ENCODE measurements at regions not wholly inside any gene's neighbourhood (a gene's known extent, or its start where the extent isn't known, plus 50 kb on each side); places are given as distances from the start of the nearest gene placed in this dataset.

DNA sequence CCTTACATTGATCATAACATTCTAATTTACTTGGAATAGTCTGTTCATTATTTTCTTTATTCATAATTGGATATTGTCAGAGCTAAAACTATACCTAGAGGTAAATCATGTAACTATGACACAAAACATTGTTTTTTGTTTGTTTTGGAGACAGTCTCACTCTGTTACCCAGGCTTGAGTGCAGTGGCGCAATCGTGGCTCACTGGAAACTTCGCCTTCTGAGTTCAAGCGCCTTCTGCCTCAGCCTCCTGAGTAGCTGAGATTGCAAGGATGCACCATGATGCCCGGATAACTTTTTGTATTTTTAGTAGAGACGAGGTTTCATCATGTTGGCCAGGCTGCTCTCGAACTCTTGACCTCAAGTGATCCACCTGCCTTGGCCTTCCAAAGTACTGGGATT is 265.2 kb downstream of the FBXO8 start:
- no peak overlapping the region for H3K4me3 ChIP-seq (ENCODE audit: low read depth, low read length)
- TF ChIP-seq, protein P1, sequence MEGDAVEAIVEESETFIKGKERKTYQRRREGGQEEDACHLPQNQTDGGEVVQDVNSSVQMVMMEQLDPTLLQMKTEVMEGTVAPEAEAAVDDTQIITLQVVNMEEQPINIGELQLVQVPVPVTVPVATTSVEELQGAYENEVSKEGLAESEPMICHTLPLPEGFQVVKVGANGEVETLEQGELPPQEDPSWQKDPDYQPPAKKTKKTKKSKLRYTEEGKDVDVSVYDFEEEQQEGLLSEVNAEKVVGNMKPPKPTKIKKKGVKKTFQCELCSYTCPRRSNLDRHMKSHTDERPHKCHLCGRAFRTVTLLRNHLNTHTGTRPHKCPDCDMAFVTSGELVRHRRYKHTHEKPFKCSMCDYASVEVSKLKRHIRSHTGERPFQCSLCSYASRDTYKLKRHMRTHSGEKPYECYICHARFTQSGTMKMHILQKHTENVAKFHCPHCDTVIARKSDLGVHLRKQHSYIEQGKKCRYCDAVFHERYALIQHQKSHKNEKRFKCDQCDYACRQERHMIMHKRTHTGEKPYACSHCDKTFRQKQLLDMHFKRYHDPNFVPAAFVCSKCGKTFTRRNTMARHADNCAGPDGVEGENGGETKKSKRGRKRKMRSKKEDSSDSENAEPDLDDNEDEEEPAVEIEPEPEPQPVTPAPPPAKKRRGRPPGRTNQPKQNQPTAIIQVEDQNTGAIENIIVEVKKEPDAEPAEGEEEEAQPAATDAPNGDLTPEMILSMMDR (IDR thresholded peaks at IDR 0.05; ENCODE audit: borderline replicate concordance, insufficient read depth, low read depth, low read length) = no peak

DNA sequence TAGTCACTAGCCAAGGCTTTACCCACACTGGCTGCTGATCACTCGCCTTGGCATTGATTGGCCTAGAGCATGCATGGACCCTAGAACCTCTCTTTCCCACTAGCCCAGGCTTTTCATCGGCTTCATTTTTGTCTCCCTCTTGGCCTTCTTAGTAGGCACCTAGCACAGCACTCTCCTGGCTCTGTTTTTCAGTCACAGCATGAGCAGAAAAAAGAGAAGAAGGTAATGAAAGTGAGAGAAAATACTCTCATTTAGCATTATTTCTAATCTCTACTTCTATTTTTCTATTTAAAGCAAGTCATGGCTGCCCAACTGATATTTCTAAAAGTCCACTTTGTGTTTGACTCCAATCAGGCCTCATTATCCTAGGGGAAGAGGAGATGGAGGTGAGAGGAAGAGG is 267.2 kb downstream of the FBXO8 start:
- no peak overlapping the region for H3K4me3 ChIP-seq (ENCODE audit: low read depth, low read length)
- TF ChIP-seq, protein P1 (IDR thresholded peaks at IDR 0.05; ENCODE audit: borderline replicate concordance, insufficient read depth, low read depth, low read length) = no peak

DNA sequence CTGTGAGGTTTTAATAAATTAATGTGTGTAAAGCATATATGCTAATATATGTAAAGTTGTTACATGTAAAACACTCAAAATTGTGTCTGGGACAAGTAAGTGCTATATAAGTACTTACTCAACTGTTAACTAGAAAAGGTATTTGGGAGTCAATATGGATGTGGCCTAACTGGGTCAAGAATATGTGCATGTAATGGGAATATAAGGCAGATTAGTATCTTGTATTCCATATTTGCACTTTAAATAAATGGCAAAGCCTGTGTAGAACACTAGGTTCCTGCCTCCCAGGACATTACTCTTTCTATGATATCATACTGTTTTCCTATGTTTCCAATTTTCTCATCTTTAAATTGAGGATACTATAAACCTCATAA is 270.6 kb downstream of the FBXO8 start:
- TF ChIP-seq, protein P1 (IDR thresholded peaks at IDR 0.05; ENCODE audit: borderline replicate concordance, insufficient read depth, low read depth, low read length) = no peak
- no peak overlapping the region for H3K4me3 ChIP-seq (ENCODE audit: low read depth, low read length)

DNA sequence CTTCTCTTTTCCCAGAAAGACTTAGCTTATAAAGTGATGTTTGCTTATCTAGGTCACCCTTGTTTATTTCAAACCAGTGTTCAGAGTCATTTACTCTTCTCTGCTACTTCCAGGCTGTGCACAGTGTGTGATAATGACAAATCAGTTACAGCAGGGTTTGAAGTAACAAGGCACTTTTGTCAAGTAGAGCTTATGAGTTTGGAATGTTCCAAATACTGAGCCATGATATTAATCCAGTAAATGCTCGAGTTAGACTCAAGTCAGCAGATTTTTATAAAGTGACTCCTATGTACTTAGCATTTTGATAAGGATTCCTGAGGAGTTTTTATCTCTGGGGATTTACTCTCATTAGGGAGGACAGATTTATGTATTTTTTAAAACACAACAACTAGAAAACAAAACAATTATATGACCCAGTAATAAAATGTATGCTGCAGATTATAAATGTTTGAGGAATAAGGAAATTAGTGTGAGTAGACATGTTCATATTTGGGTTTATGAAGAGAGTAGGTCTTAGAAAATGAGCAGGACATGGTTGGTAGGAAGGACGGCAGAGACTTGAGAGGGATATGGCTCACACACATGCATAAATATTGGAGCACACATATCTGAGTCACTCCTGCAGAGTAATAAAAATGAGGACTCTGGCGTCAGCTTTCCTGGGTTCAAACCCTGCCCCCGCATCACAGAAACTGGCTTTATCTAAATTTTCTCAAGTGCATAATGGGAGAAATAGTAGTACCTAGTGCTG is 271.2 kb downstream of the FBXO8 start:
- H3K4me3 ChIP-seq (ENCODE audit: low read depth, low read length) = no peak overlapping the region
- TF ChIP-seq, protein P1 (IDR thresholded peaks at IDR 0.05; ENCODE audit: borderline replicate concordance, insufficient read depth, low read depth, low read length) = no peak

DNA sequence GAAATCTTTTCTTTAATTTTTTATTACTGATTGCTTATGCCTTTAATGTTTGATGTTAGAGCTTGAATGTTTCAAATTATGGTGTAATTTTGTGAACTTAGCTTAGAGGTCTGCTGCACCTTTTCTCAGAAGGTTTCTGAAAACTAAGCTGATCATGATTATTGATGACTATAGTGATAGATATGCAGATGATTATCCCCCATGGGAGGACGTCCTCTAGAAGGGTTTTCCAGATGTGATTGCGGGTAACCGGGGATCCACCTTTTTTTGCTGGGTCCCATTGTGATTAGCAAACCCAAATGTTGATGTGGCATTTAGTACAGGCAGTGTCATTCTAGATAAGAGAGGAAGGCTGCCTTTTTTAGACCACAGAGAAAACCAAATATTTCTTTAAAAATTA is 272.9 kb downstream of the FBXO8 start:
- no peak overlapping the region for H3K4me3 ChIP-seq (ENCODE audit: low read depth, low read length)
- TF ChIP-seq, protein P1 (IDR thresholded peaks at IDR 0.05; ENCODE audit: borderline replicate concordance, insufficient read depth, low read depth, low read length) = no peak

DNA sequence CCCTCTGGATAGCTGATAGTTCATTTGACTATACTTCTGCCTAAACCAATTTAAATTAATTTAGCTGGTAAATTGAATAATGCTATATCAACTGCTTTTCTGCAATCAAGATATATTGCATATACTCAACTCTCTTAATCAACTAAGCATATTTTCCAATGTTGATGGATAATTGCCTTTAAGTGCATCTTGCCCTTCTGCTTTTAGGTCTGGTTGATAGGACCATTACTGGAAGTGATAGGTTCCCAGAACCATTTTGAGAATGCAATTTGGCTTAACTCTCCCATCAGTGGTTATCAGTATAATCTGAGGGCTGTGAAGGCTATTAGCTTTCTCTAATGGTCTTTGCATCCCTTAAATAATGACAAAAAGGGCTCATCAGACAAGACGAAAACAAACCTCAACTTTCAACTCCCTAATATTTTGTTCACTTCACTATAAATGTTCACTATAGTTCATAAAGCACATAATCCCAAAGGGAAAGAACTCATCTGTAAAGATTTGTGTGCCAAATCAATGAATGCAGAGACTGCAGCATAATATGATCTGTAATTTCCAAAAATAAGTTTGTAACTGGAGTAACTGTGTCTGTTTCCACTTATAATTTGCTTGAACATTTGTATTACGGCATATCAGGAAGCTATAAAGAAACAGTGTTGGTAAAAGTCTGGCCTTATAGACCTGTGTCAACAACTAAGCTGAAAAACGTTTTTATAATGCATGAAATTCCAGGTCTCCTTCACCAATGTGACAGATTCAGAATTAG is 273.6 kb downstream of the FBXO8 start:
- no peak overlapping the region for H3K4me3 ChIP-seq (ENCODE audit: low read depth, low read length)
- TF ChIP-seq, protein P1 (IDR thresholded peaks at IDR 0.05; ENCODE audit: borderline replicate concordance, insufficient read depth, low read depth, low read length) = no peak

DNA sequence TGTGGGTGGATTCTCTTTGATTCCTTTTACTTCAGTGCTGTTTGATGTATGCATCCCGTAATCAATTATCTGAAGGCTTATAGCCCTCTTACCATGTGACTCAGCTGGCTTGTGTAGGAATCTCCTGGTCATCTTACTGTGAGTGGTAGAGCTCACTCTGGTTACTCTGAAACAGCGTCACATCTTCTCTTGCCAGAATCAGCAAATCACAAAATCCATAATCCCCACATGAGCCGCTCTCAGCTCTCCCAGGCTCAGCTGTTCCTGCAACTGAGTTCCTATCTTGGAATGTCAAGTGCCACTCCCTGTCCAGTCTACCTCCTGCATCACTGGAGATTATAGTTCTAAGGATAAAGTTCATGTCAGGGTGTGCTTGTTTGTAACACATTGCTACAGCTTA is 278.0 kb downstream of the FBXO8 start:
- TF ChIP-seq, protein P1 (IDR thresholded peaks at IDR 0.05; ENCODE audit: borderline replicate concordance, insufficient read depth, low read depth, low read length) = no peak
- no peak overlapping the region for H3K4me3 ChIP-seq (ENCODE audit: low read depth, low read length)
